ENCODE measurements at regions not wholly inside any gene's neighbourhood (a gene's known extent, or its start where the extent isn't known, plus 50 kb on each side); places are given as distances from the start of the nearest gene placed in this dataset.

- no peak for TF ChIP-seq CTCF (IDR thresholded peaks at IDR 0.05)
- no peaks in the 10 kb centered on the region for H3K4me1 ChIP-seq
Measured at GRCh38 chr3:118688396-118688884, 346.2 kb downstream of the IGSF11 start.

GRCh38 chr3:118692416-118692815 lies 342.2 kb downstream of the IGSF11 start:
- Histone ChIP-seq H3K9me3 (no peaks in the 10 kb centered on the region), H3K9ac (ENCODE audit: low read depth in 2 of 2, low read length in 2 of 2) (no peak overlapping the region), H3K27ac (no peak overlapping the region), H3K27me3 (no peaks in the 10 kb centered on the region), H3K4me3 (no peak overlapping the region), H3K36me3 (no peaks in the 10 kb centered on the region), H3K4me1 (no peaks in the 10 kb centered on the region)
- intact Hi-C loops (cut with DNase I) = no loop called here
- no peak for DNase-seq
- no peak for TF ChIP-seq CTCF (IDR thresholded peaks at IDR 0.05)

More at GRCh38 chr3:118688396-118688884, 346.2 kb downstream of the IGSF11 start:
- Histone ChIP-seq H3K9me3 (no peaks in the 10 kb centered on the region), H3K4me3 (no peak overlapping the region), H3K9ac (ENCODE audit: low read depth in 2 of 2, low read length in 2 of 2) (no peak overlapping the region), H3K27me3 (no peaks in the 10 kb centered on the region), H3K27ac (no peak overlapping the region), H3K36me3 (no peaks in the 10 kb centered on the region)
- intact Hi-C loops (cut with DNase I) = no loop called here
- no peak for DNase-seq

- intact Hi-C loops (cut with DNase I) = loop anchor here (5.0 kb wide), 1 partner anchor 273 kb away; no protein-coding TSS in a partner anchor
- Histone ChIP-seq H3K36me3 (no peaks in the 10 kb centered on the region), H3K9ac (ENCODE audit: low read depth in 2 of 2, low read length in 2 of 2) (no peak overlapping the region), H3K27me3 (no peaks in the 10 kb centered on the region), H3K4me3 (no peak overlapping the region), H3K4me1 (no peaks in the 10 kb centered on the region), H3K27ac (no peak overlapping the region), H3K9me3 (no peaks in the 10 kb centered on the region)
- TF ChIP-seq CTCF (IDR thresholded peaks at IDR 0.05) = no peak
- DNase-seq = no peak
Measured at GRCh38 chr3:118705487-118706219, 329.0 kb downstream of the IGSF11 start.

- DNase-seq = no peak
- intact Hi-C loops (cut with DNase I) = loop anchor here (5.0 kb wide), 1 partner anchor 276 kb away; no protein-coding TSS in a partner anchor
Measured at GRCh38 chr3:118707991-118708390, 326.7 kb downstream of the IGSF11 start.

GRCh38 chr3:118710532-118710931 lies 324.1 kb downstream of the IGSF11 start:
- no peak overlapping the region for H3K27ac ChIP-seq
- intact Hi-C loops (cut with DNase I) = no loop called here
- H3K36me3 ChIP-seq = no peaks in the 10 kb centered on the region
- no peak for DNase-seq
- no peak overlapping the region for H3K4me3 ChIP-seq
- H3K27me3 ChIP-seq = no peaks in the 10 kb centered on the region
- no peaks in the 10 kb centered on the region for H3K9me3 ChIP-seq
- TF ChIP-seq CTCF (IDR thresholded peaks at IDR 0.05) = no peak
- H3K9ac ChIP-seq (ENCODE audit: low read depth in 2 of 2, low read length in 2 of 2) = no peak overlapping the region
- H3K4me1 ChIP-seq = no peaks in the 10 kb centered on the region

More at GRCh38 chr3:118707991-118708390, 326.7 kb downstream of the IGSF11 start:
- H3K27me3 ChIP-seq = no peaks in the 10 kb centered on the region
- no peak for TF ChIP-seq CTCF (IDR thresholded peaks at IDR 0.05)
- no peaks in the 10 kb centered on the region for H3K9me3 ChIP-seq
- H3K9ac ChIP-seq (ENCODE audit: low read depth in 2 of 2, low read length in 2 of 2) = no peak overlapping the region
- no peaks in the 10 kb centered on the region for H3K36me3 ChIP-seq
- no peaks in the 10 kb centered on the region for H3K4me1 ChIP-seq
- no peak overlapping the region for H3K27ac ChIP-seq
- no peak overlapping the region for H3K4me3 ChIP-seq

All from colonic mucosa (tissue), 4 donors.